Keratinocyte (primary cell): ENCODE measurements at regions not wholly inside any gene's neighbourhood (a gene's known extent, or its start where the extent isn't known, plus 50 kb on each side); places are given as distances from the start of the nearest gene placed in this dataset.

Source experiments
- DNase-seq: peaks from one replicate; pipeline ENCODE4 v3.0.0-alpha.2; 2011; ENCODE audit warnings: low read depth, missing footprints, low spot score
- FAIRE-seq: peaks from 2 replicates; lab custom pipeline; 2011; peaks lifted over from hg19 to GRCh38; lab: Jason Lieb, UNC
- H2AFZ ChIP-seq: 2 replicates; pipeline ENCODE4 v1.6.0; 2012; ENCODE audit warnings: low read length, control low read depth, inconsistent platforms; ENCODE audit not compliant: control insufficient read depth
- H3K27ac ChIP-seq: 2 replicates; pipeline ENCODE4 v1.5.1; 2011; ENCODE audit warnings: low read length; ENCODE audit not compliant: control insufficient read depth, insufficient read depth
- H3K27me3 ChIP-seq: 3 replicates; pipeline ENCODE4 v1.6.0; 2011; ENCODE audit warnings: low read length; ENCODE audit not compliant: control insufficient read depth, insufficient read depth; ENCODE audit errors: extremely low read depth
- H3K36me3 ChIP-seq, 2 experiments: 2 replicates in 1 of 2; 3 replicates in 1 of 2; pipeline ENCODE4 v1.5.1; 2011; ENCODE audit warnings: low read length in 2 of 2, mild to moderate bottlenecking in 1 of 2; ENCODE audit not compliant: control insufficient read depth in 2 of 2, insufficient read depth in 2 of 2; ENCODE audit errors: extremely low read depth in 1 of 2
- H3K4me1 ChIP-seq: 3 replicates; pipeline ENCODE4 v1.5.1; 2011; ENCODE audit warnings: low read length; ENCODE audit not compliant: control insufficient read depth, insufficient read depth; ENCODE audit errors: extremely low read depth
- H3K4me2 ChIP-seq: 3 replicates; pipeline ENCODE4 v1.6.0; 2011; ENCODE audit warnings: low read depth, low read length; ENCODE audit not compliant: control insufficient read depth, insufficient read depth; ENCODE audit errors: extremely low read depth
- H3K4me3 ChIP-seq, 3 experiments: fragments of 200-600 bp in 1 of 3; sonication (generic) in 1 of 3; 2 replicates in 2 of 3; 3 replicates in 1 of 3; pipeline ENCODE4 v1.5.1; 2011 to 2016; ENCODE audit warnings: low read length in 3 of 3, mild to moderate bottlenecking in 3 of 3, control low read depth in 2 of 3, inconsistent platforms in 1 of 3, low read depth in 1 of 3, mixed read lengths in 1 of 3, mixed run types in 1 of 3, moderate library complexity in 1 of 3; ENCODE audit not compliant: control insufficient read depth in 2 of 3, insufficient read depth in 2 of 3; ENCODE audit errors: extremely low read depth in 1 of 3
- H3K79me2 ChIP-seq: 2 replicates; pipeline ENCODE4 v1.6.0; 2012; ENCODE audit warnings: low read length; ENCODE audit not compliant: control insufficient read depth, insufficient read depth
- H3K9ac ChIP-seq: 3 replicates; pipeline ENCODE4 v1.6.0; 2011; ENCODE audit warnings: low read length; ENCODE audit not compliant: control insufficient read depth, insufficient read depth; ENCODE audit errors: extremely low read depth
- H3K9me1 ChIP-seq: 3 replicates; pipeline ENCODE4 v1.6.0; 2011; ENCODE audit warnings: low read length; ENCODE audit not compliant: control insufficient read depth, insufficient read depth; ENCODE audit errors: extremely low read depth
- H3K9me3 ChIP-seq: 2 replicates; pipeline ENCODE4 v1.5.1; 2012; ENCODE audit warnings: low read depth, low read length; ENCODE audit not compliant: control insufficient read depth
- H4K20me1 ChIP-seq: 3 replicates; pipeline ENCODE4 v1.6.0; 2011; ENCODE audit warnings: low read length; ENCODE audit not compliant: control insufficient read depth, insufficient read depth; ENCODE audit errors: extremely low read depth
- CTCF ChIP-seq, 3 experiments: IDR thresholded peaks in 1 of 3; conservative IDR thresholded peaks in 1 of 3; optimal IDR thresholded peaks in 1 of 3; 2 replicates in 2 of 3; 3 replicates in 1 of 3; pipeline versions ENCODE3 to v1.5.1; 2011; ENCODE audit warnings: low read length in 3 of 3, mild to moderate bottlenecking in 3 of 3, moderate library complexity in 2 of 3, control low read depth in 1 of 3, inconsistent platforms in 1 of 3; ENCODE audit not compliant: insufficient read depth in 2 of 3; ENCODE audit errors: extremely low read depth in 1 of 3
- EZH2 ChIP-seq: IDR thresholded peaks from one replicate; pipeline ENCODE4 v1.6.1; 2012; ENCODE audit warnings: inconsistent platforms, mild to moderate bottlenecking, low read length, moderate library complexity
- dilution Hi-C: fragments of 300-500 bp; cut with MboI; formaldehyde crosslinking; loops from one replicate; pipeline ENCODE4 v1.7.0; 2020; ENCODE audit warnings: low sequenced_read_pairs; ENCODE audit not compliant: extremely low pct_ligation_motif_present

DNA sequence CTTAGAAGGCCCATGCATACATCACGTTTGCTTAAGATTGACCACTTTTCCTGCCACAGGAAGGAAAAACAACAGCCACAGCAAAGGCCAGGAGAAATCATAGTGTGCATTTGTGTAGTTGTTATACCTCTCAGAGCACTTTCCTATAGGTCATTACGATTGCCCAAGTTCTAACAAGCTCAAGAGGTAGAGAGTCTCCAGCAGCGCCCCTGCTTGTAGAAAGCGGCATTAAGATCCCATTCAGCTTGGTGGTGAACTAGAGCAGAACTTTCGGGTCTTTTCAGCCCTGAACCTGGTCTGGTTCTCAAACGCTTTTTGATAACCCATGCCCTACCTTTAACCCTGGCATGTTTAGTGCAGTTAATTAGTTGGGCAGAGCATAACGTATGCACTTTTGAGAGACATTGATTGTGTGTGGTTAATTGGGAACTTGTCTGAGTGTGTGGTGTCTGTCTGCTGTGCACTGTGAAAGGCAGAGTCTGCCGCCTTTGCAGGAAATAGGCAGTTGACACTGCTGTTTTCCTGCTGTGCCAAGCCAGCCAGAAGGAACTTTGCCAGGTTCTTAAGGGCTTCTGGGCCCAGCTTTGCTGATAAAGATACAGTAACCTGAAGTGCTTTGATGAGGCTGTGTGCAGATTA, 109.9 kb upstream of the CLMP start:
- Histone ChIP-seq H3K9me3 (no peaks in the 10 kb centered on the region), H3K9me1 (no peaks in the 10 kb centered on the region), H3K27ac (no peak overlapping the region), H3K9ac (no peak overlapping the region), H2AFZ (no peak overlapping the region), H3K4me3 (no peak overlapping the region), H4K20me1 (no peaks in the 10 kb centered on the region), H3K4me2 (no peak overlapping the region), H3K79me2 (no peaks in the 10 kb centered on the region), H3K36me3 (no peaks in the 10 kb centered on the region), H3K4me1 (peaks cover 16% of the 10 kb centered on the region), H3K27me3 (peaks cover 34% of the 10 kb centered on the region)
- TF ChIP-seq CTCF (optimal IDR thresholded peaks at IDR 0.05 in 1 of 3, IDR thresholded peaks at IDR 0.05 in 1 of 3, conservative IDR thresholded peaks at IDR 0.05 in 1 of 3; ENCODE audit: extremely low read depth in 1 of 3, insufficient read depth in 2 of 3, low read length in 3 of 3) = no peak
- no peak for TF ChIP-seq EZH2
- DNase-seq = no peak
- dilution Hi-C loops = no loop called here
- no peak for FAIRE-seq

GRCh38 chr11:123303924-123304323, 108.9 kb upstream of the CLMP start:
- H3K4me2 ChIP-seq = no peak overlapping the region
- H2AFZ ChIP-seq = no peak overlapping the region
- H4K20me1 ChIP-seq = no peaks in the 10 kb centered on the region
- no peak for FAIRE-seq
- no peak overlapping the region for H3K4me3 ChIP-seq
- no peaks in the 10 kb centered on the region for H3K9me1 ChIP-seq
- no peaks in the 10 kb centered on the region for H3K79me2 ChIP-seq
- TF ChIP-seq EZH2 (no peak), CTCF (optimal IDR thresholded peaks at IDR 0.05 in 1 of 3, IDR thresholded peaks at IDR 0.05 in 1 of 3, conservative IDR thresholded peaks at IDR 0.05 in 1 of 3; ENCODE audit: extremely low read depth in 1 of 3, insufficient read depth in 2 of 3, low read length in 3 of 3) (no peak)
- H3K9ac ChIP-seq = no peak overlapping the region
- no peaks in the 10 kb centered on the region for H3K36me3 ChIP-seq
- peaks cover 16% of the 10 kb centered on the region for H3K4me1 ChIP-seq
- DNase-seq = no peak
- dilution Hi-C loops = no loop called here
- H3K27me3 ChIP-seq = peaks cover 34% of the 10 kb centered on the region
- no peak overlapping the region for H3K27ac ChIP-seq
- no peaks in the 10 kb centered on the region for H3K9me3 ChIP-seq
